ENCODE measurements at regions not wholly inside any gene's neighbourhood (a gene's known extent, or its start where the extent isn't known, plus 50 kb on each side); places are given as distances from the start of the nearest gene placed in this dataset.

DNA sequence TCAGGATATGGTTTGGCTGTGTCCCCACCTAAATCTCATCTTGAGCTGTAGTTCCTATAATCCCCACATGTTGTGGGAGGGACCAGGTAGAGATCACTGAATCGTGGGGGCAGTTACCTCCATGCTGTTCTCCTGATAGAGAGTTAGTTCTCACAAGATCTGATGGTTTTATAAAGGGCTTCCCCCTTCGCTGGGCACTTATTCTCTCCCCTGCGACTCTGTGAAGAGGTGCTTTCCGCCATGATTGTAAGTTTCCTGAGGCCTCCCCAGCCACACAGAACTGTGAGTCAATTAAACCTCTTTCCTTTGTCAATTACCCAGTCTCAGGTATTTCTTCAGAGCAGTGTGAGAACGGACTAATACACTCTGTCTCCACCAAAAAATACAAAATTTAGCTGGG, 291.9 kb downstream of the BCOR start:
- Histone ChIP-seq H3K9me3 (ENCODE audit: control insufficient read depth, insufficient read depth, low read length) (no peaks in the 10 kb centered on the region), H3K27me3 (ENCODE audit: control insufficient read depth, insufficient read depth, low read length) (no peaks in the 10 kb centered on the region), H3K4me1 (ENCODE audit: control insufficient read depth, insufficient read depth, low read length) (peaks cover 24% of the 10 kb centered on the region), H3K36me3 (ENCODE audit: control insufficient read depth, insufficient read depth, low read length) (no peaks in the 10 kb centered on the region), H3K4me3 (ENCODE audit: low read depth, low read length) (no peak overlapping the region), H3K27ac (ENCODE audit: low read depth, low read length) (no peak overlapping the region), H3K9ac (ENCODE audit: low read depth, low read length) (no peak overlapping the region)

DNA sequence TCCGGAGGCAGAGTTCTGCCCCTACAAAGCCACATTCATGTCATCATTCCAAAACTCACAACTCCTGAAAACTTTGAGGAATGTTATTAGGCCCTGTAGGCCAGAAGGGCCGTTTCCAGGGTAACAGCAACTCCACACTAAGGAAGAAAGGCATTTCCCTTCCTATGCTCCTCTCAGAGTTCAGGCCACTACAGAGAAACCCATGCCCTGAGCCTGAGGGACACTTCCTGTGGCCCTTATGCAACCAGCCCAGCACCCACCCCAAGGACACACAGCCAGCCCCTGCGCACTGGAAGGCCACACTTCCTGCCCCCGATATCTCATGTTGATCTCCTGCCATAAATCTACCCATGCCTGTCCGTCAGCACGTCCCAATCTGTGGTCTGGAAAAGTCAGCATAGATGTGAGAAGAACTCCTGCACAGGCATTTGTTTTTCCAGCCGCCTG, 289.3 kb downstream of the BCOR start:
- H3K9me3 ChIP-seq (ENCODE audit: control insufficient read depth, insufficient read depth, low read length) = no peaks in the 10 kb centered on the region
- H3K27ac ChIP-seq (ENCODE audit: low read depth, low read length) = no peak overlapping the region
- no peak overlapping the region for H3K9ac ChIP-seq (ENCODE audit: low read depth, low read length)
- no peak overlapping the region for H3K4me3 ChIP-seq (ENCODE audit: low read depth, low read length)
- H3K36me3 ChIP-seq (ENCODE audit: control insufficient read depth, insufficient read depth, low read length) = no peaks in the 10 kb centered on the region
- no peaks in the 10 kb centered on the region for H3K27me3 ChIP-seq (ENCODE audit: control insufficient read depth, insufficient read depth, low read length)
- peaks cover 13% of the 10 kb centered on the region for H3K4me1 ChIP-seq (ENCODE audit: control insufficient read depth, insufficient read depth, low read length)

DNA sequence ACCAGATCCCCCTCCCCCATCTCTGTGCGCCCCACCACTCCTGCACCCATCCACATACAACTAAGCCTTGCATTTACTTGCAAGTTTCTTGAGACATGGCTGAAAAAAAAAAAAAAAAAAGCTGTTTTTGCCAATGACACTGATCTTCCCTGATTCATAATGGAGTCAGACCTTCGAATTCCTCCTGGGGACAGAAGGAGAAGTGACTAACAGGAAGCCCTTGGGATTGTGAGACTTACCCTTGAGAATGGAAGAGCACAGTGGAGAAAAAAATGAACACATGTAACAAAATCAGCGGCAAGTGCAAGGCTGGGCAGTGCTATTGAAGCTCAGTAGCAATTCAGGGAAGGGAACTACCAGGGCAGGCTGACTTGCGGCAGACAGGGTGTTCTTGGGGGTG, 288.4 kb downstream of the BCOR start:
- Histone ChIP-seq H3K27ac (ENCODE audit: low read depth, low read length) (no peak overlapping the region), H3K9me3 (ENCODE audit: control insufficient read depth, insufficient read depth, low read length) (no peaks in the 10 kb centered on the region), H3K36me3 (ENCODE audit: control insufficient read depth, insufficient read depth, low read length) (no peaks in the 10 kb centered on the region), H3K9ac (ENCODE audit: low read depth, low read length) (no peak overlapping the region), H3K4me1 (ENCODE audit: control insufficient read depth, insufficient read depth, low read length) (peaks cover 9% of the 10 kb centered on the region), H3K4me3 (ENCODE audit: low read depth, low read length) (no peak overlapping the region), H3K27me3 (ENCODE audit: control insufficient read depth, insufficient read depth, low read length) (no peaks in the 10 kb centered on the region)

DNA sequence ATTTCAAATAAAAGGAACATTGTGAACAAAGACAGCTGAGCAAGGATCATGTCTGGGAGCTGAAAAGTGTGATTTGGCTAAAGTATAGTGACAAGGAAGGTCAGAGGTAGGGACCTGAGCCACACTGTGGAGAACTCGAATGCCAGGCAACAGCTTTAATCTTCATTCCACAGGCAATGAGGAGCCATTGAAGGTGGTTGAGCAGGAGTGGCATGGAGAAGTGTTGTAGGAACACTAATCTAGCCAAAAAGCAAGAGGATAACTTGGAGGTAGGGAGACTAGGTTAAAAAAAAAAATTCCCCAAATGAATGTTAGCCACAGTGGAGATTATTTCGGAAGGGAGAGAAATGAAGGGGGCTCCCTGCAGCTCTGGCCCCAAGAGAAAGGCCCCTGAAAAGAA, 286.9 kb downstream of the BCOR start:
- H3K4me1 ChIP-seq (ENCODE audit: control insufficient read depth, insufficient read depth, low read length) = peaks cover 17% of the 10 kb centered on the region
- peak overlapping the region; percentile 70 for H3K27ac ChIP-seq (ENCODE audit: low read depth, low read length)
- no peaks in the 10 kb centered on the region for H3K27me3 ChIP-seq (ENCODE audit: control insufficient read depth, insufficient read depth, low read length)
- no peaks in the 10 kb centered on the region for H3K36me3 ChIP-seq (ENCODE audit: control insufficient read depth, insufficient read depth, low read length)
- H3K4me3 ChIP-seq (ENCODE audit: low read depth, low read length) = no peak overlapping the region
- H3K9ac ChIP-seq (ENCODE audit: low read depth, low read length) = no peak overlapping the region
- no peaks in the 10 kb centered on the region for H3K9me3 ChIP-seq (ENCODE audit: control insufficient read depth, insufficient read depth, low read length)

DNA sequence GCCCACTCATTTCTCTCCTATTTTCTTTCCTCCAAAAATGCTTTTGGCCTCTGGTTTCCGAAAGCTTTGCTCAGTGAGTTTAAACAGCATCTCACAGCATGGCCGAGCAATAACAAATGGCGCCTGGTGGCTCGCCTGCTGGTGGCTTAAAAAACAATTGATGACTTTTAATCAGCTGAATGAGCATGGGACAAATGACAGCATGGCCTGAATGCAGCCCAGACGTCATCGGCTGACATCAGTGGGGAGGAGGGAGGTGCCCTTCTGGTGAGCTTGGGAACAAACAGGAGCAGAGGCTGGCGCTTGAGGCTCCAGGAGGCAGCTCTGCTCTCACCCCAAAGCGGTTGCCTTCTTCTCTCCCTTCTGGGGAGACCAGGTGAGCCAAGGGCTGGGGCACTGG, 286.4 kb downstream of the BCOR start:
- H3K9ac ChIP-seq (ENCODE audit: low read depth, low read length) = no peak overlapping the region
- H3K9me3 ChIP-seq (ENCODE audit: control insufficient read depth, insufficient read depth, low read length) = no peaks in the 10 kb centered on the region
- no peak overlapping the region for H3K4me3 ChIP-seq (ENCODE audit: low read depth, low read length)
- peak overlapping the region; percentile 70 for H3K27ac ChIP-seq (ENCODE audit: low read depth, low read length)
- no peaks in the 10 kb centered on the region for H3K27me3 ChIP-seq (ENCODE audit: control insufficient read depth, insufficient read depth, low read length)
- peaks cover 22% of the 10 kb centered on the region for H3K4me1 ChIP-seq (ENCODE audit: control insufficient read depth, insufficient read depth, low read length)
- H3K36me3 ChIP-seq (ENCODE audit: control insufficient read depth, insufficient read depth, low read length) = no peaks in the 10 kb centered on the region

DNA sequence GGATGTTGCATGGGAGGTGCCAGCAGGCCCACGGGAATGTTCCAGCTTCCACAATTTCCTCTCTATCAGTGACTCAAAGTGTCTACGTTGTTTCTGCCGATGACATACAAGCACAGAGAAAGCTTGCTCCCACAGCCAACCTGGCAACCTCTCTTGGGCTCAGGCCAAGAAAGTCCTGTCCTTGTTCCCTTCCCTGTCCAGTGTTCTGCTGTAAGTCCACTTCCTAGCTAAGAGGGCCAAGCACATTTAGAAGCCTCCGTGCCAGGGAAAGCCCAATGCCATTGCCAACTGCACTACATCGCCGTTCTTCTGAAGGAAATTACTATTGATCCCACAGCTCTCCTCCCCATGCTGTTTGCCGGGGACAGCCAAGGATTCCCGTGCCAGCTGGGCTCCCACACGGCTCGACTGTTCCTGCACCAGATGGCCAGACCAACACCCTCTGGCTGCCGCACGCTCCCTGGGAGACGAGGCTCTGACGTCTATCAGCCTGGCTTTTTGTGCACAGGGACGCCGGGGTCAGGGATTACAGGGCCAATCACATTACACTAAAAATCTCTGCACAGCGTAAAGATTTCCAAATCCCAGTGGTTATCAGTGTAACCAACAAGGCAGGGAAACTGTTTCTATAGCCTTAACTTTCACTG, 284.0 kb downstream of the BCOR start:
- no peak overlapping the region for H3K27ac ChIP-seq (ENCODE audit: low read depth, low read length)
- no peaks in the 10 kb centered on the region for H3K27me3 ChIP-seq (ENCODE audit: control insufficient read depth, insufficient read depth, low read length)
- H3K36me3 ChIP-seq (ENCODE audit: control insufficient read depth, insufficient read depth, low read length) = no peaks in the 10 kb centered on the region
- H3K9me3 ChIP-seq (ENCODE audit: control insufficient read depth, insufficient read depth, low read length) = no peaks in the 10 kb centered on the region
- H3K4me3 ChIP-seq (ENCODE audit: low read depth, low read length) = no peak overlapping the region
- no peak overlapping the region for H3K9ac ChIP-seq (ENCODE audit: low read depth, low read length)
- peaks cover 32% of the 10 kb centered on the region for H3K4me1 ChIP-seq (ENCODE audit: control insufficient read depth, insufficient read depth, low read length)

DNA sequence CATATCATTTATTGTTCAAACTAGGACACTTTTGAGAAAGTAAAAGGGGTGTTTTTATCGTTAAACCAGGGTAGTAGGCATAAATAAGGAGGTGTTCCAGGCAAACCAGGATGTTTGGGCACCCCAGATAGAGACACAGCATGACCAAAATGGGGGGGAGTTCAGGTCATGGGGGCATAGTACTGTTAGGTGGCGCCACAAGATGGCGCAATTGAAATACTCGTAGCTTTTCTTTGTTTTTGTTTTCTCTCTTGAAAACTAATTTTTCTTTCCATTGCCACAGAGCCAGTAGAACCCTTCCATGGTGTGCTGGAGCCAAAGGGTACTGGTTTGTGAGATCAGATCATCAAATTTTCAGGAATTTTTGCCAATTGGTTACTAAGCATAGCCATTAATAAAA, 283.4 kb downstream of the BCOR start:
- Histone ChIP-seq H3K9ac (ENCODE audit: low read depth, low read length) (no peak overlapping the region), H3K27ac (ENCODE audit: low read depth, low read length) (no peak overlapping the region), H3K27me3 (ENCODE audit: control insufficient read depth, insufficient read depth, low read length) (peaks cover 3% of the 10 kb centered on the region; the same call in 1 of the 2 replicates), H3K4me1 (ENCODE audit: control insufficient read depth, insufficient read depth, low read length) (peaks cover 32% of the 10 kb centered on the region), H3K9me3 (ENCODE audit: control insufficient read depth, insufficient read depth, low read length) (no peaks in the 10 kb centered on the region), H3K36me3 (ENCODE audit: control insufficient read depth, insufficient read depth, low read length) (no peaks in the 10 kb centered on the region), H3K4me3 (ENCODE audit: low read depth, low read length) (no peak overlapping the region)

DNA sequence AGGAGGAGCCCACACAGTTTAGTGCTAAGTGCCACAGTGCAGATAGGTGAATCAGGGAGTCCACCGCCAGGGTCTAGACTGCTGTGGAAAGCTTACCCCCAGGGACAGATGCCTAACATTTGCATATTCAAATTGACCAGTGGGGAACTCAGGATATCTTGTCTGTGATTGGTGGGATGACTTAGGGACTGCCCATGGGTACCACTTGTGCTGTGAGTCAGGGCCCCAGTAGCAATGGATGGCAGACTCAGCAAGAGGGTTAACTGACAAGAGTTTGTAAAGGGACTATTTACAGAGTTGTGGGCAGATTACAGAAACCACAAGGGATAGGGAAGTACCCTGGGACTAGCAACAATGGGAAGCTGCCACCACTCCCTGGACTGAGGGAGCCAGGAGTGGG, 282.1 kb downstream of the BCOR start:
- Histone ChIP-seq H3K27ac (ENCODE audit: low read depth, low read length) (no peak overlapping the region), H3K9me3 (ENCODE audit: control insufficient read depth, insufficient read depth, low read length) (no peaks in the 10 kb centered on the region), H3K9ac (ENCODE audit: low read depth, low read length) (no peak overlapping the region)

DNA sequence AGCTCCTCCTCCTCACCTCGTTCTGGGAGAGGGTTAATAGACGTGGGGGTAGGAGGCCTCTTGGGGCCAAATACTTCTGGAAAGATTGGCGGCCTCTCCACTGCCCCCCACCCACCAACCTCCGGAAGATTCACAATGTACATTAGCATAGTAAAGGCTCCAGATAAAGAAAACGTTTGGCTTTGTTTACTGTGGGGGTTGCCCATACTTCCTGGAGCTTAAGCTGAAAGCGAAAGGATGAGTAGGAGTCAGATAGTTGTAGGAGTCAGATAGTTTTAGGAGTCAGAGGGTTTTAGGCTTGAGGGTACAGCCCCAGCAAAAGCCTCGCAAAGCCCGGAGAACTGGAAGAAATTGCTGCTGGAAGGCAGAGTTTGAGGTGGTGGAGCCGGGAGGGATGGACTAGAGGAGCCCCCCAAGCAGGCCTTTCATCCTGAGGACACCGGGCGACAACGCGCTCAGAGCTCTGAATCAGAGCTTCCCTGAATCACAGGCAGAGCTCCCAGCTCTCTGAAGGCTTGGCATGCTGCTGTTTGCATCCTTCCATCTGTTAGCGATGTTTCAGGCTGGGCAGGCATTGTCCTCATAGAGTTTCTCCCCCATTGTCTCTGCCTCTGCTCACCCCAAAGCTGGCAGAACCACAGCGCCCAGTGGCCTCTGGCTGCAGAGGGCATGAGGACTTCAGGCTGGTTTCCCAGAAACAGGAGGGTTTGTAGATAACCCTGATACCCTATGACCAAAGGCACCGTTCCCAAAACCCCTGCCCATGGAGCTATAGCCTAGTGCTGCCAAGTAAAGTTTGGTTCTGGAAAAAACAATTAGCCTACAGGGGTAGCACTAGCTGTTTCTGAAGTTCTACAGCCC, 280.7 kb downstream of the BCOR start:
- no peaks in the 10 kb centered on the region for H3K36me3 ChIP-seq (ENCODE audit: control insufficient read depth, insufficient read depth, low read length)
- H3K4me1 ChIP-seq (ENCODE audit: control insufficient read depth, insufficient read depth, low read length) = peaks cover 40% of the 10 kb centered on the region
- H3K9ac ChIP-seq (ENCODE audit: low read depth, low read length) = peak overlapping the region; percentile 44
- H3K27me3 ChIP-seq (ENCODE audit: control insufficient read depth, insufficient read depth, low read length) = peaks cover 7% of the 10 kb centered on the region; the same call in 1 of the 2 replicates
- H3K9me3 ChIP-seq (ENCODE audit: control insufficient read depth, insufficient read depth, low read length) = no peaks in the 10 kb centered on the region
- peak overlapping the region; percentile 94 for H3K27ac ChIP-seq (ENCODE audit: low read depth, low read length)
- H3K4me3 ChIP-seq (ENCODE audit: low read depth, low read length) = peak overlapping the region; percentile 45

More for the DNA sequence above, 282.1 kb downstream of the BCOR start:
- H3K27me3 ChIP-seq (ENCODE audit: control insufficient read depth, insufficient read depth, low read length) = peaks cover 7% of the 10 kb centered on the region; the same call in 1 of the 2 replicates
- peaks cover 40% of the 10 kb centered on the region for H3K4me1 ChIP-seq (ENCODE audit: control insufficient read depth, insufficient read depth, low read length)
- H3K4me3 ChIP-seq (ENCODE audit: low read depth, low read length) = no peak overlapping the region
- no peaks in the 10 kb centered on the region for H3K36me3 ChIP-seq (ENCODE audit: control insufficient read depth, insufficient read depth, low read length)

DNA sequence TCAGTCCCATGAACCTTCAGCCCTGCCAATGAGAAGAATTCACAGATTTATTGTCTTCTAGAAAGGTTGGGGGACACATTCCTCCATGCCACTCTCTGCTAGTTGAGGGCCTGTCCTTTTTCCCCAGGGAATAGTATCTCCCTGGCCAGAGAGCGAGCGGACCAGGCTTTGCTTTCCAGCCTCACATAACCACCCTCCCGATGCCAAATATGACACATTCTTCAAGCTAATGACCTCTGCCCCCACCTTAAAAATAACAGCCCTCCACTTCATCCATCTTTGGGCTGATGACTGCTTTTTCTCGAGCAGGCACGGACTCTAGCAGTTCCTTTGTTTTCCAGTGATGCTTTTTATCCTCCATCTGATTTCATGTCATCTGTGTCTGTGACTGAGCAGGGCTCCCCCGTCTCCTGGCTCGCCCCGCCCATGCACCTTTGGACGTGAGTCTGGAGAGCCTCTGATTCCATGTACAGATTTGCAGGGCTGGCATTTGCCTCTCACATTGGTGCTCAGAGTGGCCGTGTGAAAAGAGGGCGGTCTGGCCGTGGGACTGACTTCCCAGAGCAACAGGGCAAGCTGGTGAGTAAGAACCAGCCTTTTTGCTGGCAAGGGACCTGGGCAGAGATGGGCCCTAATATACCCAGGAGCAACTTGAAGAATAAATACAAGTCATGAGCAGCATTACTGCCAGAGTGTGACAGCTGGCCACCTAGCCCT, 279.8 kb downstream of the BCOR start:
- Histone ChIP-seq H3K4me1 (ENCODE audit: control insufficient read depth, insufficient read depth, low read length) (peaks cover 45% of the 10 kb centered on the region), H3K27me3 (ENCODE audit: control insufficient read depth, insufficient read depth, low read length) (peaks cover 7% of the 10 kb centered on the region; the same call in 1 of the 2 replicates), H3K9ac (ENCODE audit: low read depth, low read length) (peak overlapping the region; percentile 44; the same call in 1 of the 2 replicates), H3K36me3 (ENCODE audit: control insufficient read depth, insufficient read depth, low read length) (no peaks in the 10 kb centered on the region), H3K4me3 (ENCODE audit: low read depth, low read length) (no peak overlapping the region), H3K9me3 (ENCODE audit: control insufficient read depth, insufficient read depth, low read length) (no peaks in the 10 kb centered on the region), H3K27ac (ENCODE audit: low read depth, low read length) (peak overlapping the region; percentile 94)
